PC-9 (cell line): ENCODE measurements at regions not wholly inside any gene's neighbourhood (a gene's known extent, or its start where the extent isn't known, plus 50 kb on each side); places are given as distances from the start of the nearest gene placed in this dataset.

Source experiments
- BruUV-seq: library from RNA; stranded (reverse); fragments of 400-500 nt; replicated peaks from 2 replicates; lab custom pipeline; 2021; lab: Mats Ljungman, UMichigan
- CTCF ChIA-PET: fragments of 300-600 bp; sonication (Branson Sonifier 250); formaldehyde crosslinking; loops from one replicate; lab custom pipeline; 2022; ENCODE audit warnings: antibody characterized with exemption; lab: Charles Lee
- POLR2A ChIA-PET: fragments of 300-600 bp; sonication (Branson Sonifier 250); formaldehyde crosslinking; loops from one replicate; lab custom pipeline; 2022; ENCODE audit warnings: antibody characterized with exemption; ENCODE audit not compliant: unreplicated experiment; lab: Charles Lee
- DNase-seq, 2 experiments: peaks; one replicate each; pipeline versions ENCODE4 v3.0.0 to v3.0.0-alpha.2; 2015 to 2022; ENCODE audit warnings: mixed read lengths in 1 of 2
- H2AFZ ChIP-seq: fragments of 200-600 bp; sonication (generic); 2 replicates; pipeline ENCODE4 v1.8.1; 2017; ENCODE audit warnings: antibody characterized with exemption
- H3F3A ChIP-seq: fragments of 200-600 bp; sonication (generic); 2 replicates; pipeline ENCODE4 v1.8.1; 2017; ENCODE audit warnings: antibody characterized with exemption, mild to moderate bottlenecking, low read depth; ENCODE audit not compliant: insufficient read depth
- H3K27ac ChIP-seq: fragments of 200-600 bp; sonication (generic); 2 replicates; pipeline ENCODE4 v1.6.1; 2016; ENCODE audit warnings: mixed run types
- H3K27me3 ChIP-seq: fragments of 200-600 bp; sonication (generic); 2 replicates; pipeline ENCODE4 v1.6.1; 2016; ENCODE audit warnings: low read depth, mixed run types; ENCODE audit not compliant: insufficient read depth
- H3K36me3 ChIP-seq: fragments of 200-600 bp; sonication (generic); 2 replicates; pipeline ENCODE4 v1.6.1; 2016; ENCODE audit warnings: low read depth, mixed run types
- H3K4me1 ChIP-seq: fragments of 200-600 bp; sonication (generic); replicated peaks from 2 replicates; pipeline ENCODE4 v1.6.1; 2016; ENCODE audit warnings: mixed run types; ENCODE audit not compliant: insufficient read depth
- H3K4me2 ChIP-seq: fragments of 200-600 bp; sonication (generic); 2 replicates; pipeline ENCODE4 v1.6.1; 2017; ENCODE audit warnings: mixed run types
- H3K4me3 ChIP-seq: fragments of 200-600 bp; sonication (generic); 2 replicates; pipeline ENCODE4 v1.6.1; 2016; ENCODE audit warnings: mixed run types
- H3K79me2 ChIP-seq: fragments of 200-600 bp; sonication (generic); 2 replicates; pipeline ENCODE4 v1.6.1; 2017; ENCODE audit warnings: low read depth, mixed run types
- H3K9me2 ChIP-seq: fragments of 200-600 bp; sonication (generic); 2 replicates; pipeline ENCODE4 v1.8.1; 2017; ENCODE audit warnings: mild to moderate bottlenecking; ENCODE audit not compliant: insufficient read depth
- H3K9me3 ChIP-seq: fragments of 200-600 bp; sonication (generic); 2 replicates; pipeline ENCODE4 v1.8.1; 2016; ENCODE audit warnings: low read depth; ENCODE audit not compliant: insufficient read depth
- H4K20me1 ChIP-seq: fragments of 200-600 bp; sonication (generic); 2 replicates; pipeline ENCODE4 v1.8.1; 2017; ENCODE audit not compliant: insufficient read depth
- CTCF ChIP-seq: fragments of 200-600 bp; sonication (generic); conservative IDR thresholded peaks from 2 replicates; pipeline ENCODE4 v1.6.1; 2017; ENCODE audit warnings: mixed run types, antibody characterized with exemption, mild to moderate bottlenecking, moderate library complexity
- EZH2 ChIP-seq: fragments of 200-600 bp; sonication (generic); IDR thresholded peaks from 2 replicates; pipeline ENCODE4 v1.8.0; 2017; ENCODE audit warnings: antibody characterized with exemption, low read depth
- intact Hi-C: fragments of 100-400 bp; cut with micrococcal nuclease; formaldehyde crosslinking; loops from one replicate; pipeline ENCODE4 v1.10.0; 2022; ENCODE audit not compliant: unreplicated experiment

- no peaks in the 10 kb centered on the region for H3K4me1 ChIP-seq
- no peak overlapping the region for H3K4me2 ChIP-seq
- H3F3A ChIP-seq = no peaks in the 10 kb centered on the region
- no peak overlapping the region for H3K4me3 ChIP-seq
- no peak overlapping the region for H3K27ac ChIP-seq
- H3K9me3 ChIP-seq = no peaks in the 10 kb centered on the region
- CTCF ChIA-PET = interaction anchor here (0.6 kb wide), 1 partner anchor 485 kb away, joined by 3 read pairs; no protein-coding TSS in a partner anchor
- no peaks in the 10 kb centered on the region for H4K20me1 ChIP-seq
- TF ChIP-seq EZH2 (no peak), CTCF (no peak)
- H3K27me3 ChIP-seq = no peaks in the 10 kb centered on the region
- no peaks in the 10 kb centered on the region for H3K36me3 ChIP-seq
- no peaks in the 10 kb centered on the region for H3K9me2 ChIP-seq
- intact Hi-C loops = no loop called here
- no peaks in the 10 kb centered on the region for H3K79me2 ChIP-seq
- POLR2A ChIA-PET = interaction anchor here (0.7 kb wide), 1 partner anchor 731 kb away, joined by 5 read pairs; no protein-coding TSS in a partner anchor
- DNase-seq = no peak
- no peak overlapping the region for H2AFZ ChIP-seq
- BruUV-seq = no TSS peak
Measured at GRCh38 chr5:82855893-82856550, 221.2 kb downstream of the TMEM167A start.

- DNase-seq = no peak
- no peaks in the 10 kb centered on the region for H3K4me1 ChIP-seq
- no peaks in the 10 kb centered on the region for H3K36me3 ChIP-seq
- H2AFZ ChIP-seq = no peak overlapping the region
- no peaks in the 10 kb centered on the region for H4K20me1 ChIP-seq
- no peaks in the 10 kb centered on the region for H3K27me3 ChIP-seq
- TF ChIP-seq EZH2 (no peak), CTCF (no peak)
- intact Hi-C loops = no loop called here
- no peaks in the 10 kb centered on the region for H3K9me2 ChIP-seq
- no peak overlapping the region for H3K4me3 ChIP-seq
- H3K79me2 ChIP-seq = no peaks in the 10 kb centered on the region
- no peaks in the 10 kb centered on the region for H3K9me3 ChIP-seq
- H3F3A ChIP-seq = no peaks in the 10 kb centered on the region
- H3K27ac ChIP-seq = no peak overlapping the region
- no peak overlapping the region for H3K4me2 ChIP-seq
- ChIA-PET POLR2A (no interaction called here), CTCF (no interaction called here)
- no TSS peak for BruUV-seq
Measured at GRCh38 chr5:82854956-82855355, 222.2 kb downstream of the TMEM167A start.

- H4K20me1 ChIP-seq = no peaks in the 10 kb centered on the region
- no peaks in the 10 kb centered on the region for H3K4me1 ChIP-seq
- no peaks in the 10 kb centered on the region for H3K79me2 ChIP-seq
- ChIA-PET POLR2A (no interaction called here), CTCF (no interaction called here)
- H3F3A ChIP-seq = no peaks in the 10 kb centered on the region
- DNase-seq = no peak
- intact Hi-C loops = no loop called here
- BruUV-seq = no TSS peak
- H3K9me2 ChIP-seq = no peaks in the 10 kb centered on the region
- H3K27ac ChIP-seq = no peak overlapping the region
- H3K4me3 ChIP-seq = no peak overlapping the region
- no peaks in the 10 kb centered on the region for H3K9me3 ChIP-seq
- H3K27me3 ChIP-seq = no peaks in the 10 kb centered on the region
- no peaks in the 10 kb centered on the region for H3K36me3 ChIP-seq
- no peak for TF ChIP-seq EZH2
- no peak for TF ChIP-seq CTCF
- no peak overlapping the region for H3K4me2 ChIP-seq
- no peak overlapping the region for H2AFZ ChIP-seq
Measured at GRCh38 chr5:82851471-82851870, 225.7 kb downstream of the TMEM167A start.
